Psoas muscle (tissue), 7 donors: ENCODE measurements at regions not wholly inside any gene's neighbourhood (a gene's known extent, or its start where the extent isn't known, plus 50 kb on each side); places are given as distances from the start of the nearest gene placed in this dataset.

ENCODE experiments used
- ATAC-seq, 4 donors: fragments of 200-7000 bp; cut with Tn5 transposase; one replicate each; pipeline ENCODE4 v1.9.1; 2020; ENCODE audit warnings: moderate library complexity in 3 of 4, mild to moderate bottlenecking in 2 of 4
- DNase-seq, 2 donors: peaks; one replicate each; pipeline ENCODE4 v3.0.0-alpha.2; 2020
- H3K27ac ChIP-seq: fragments of 200-600 bp; one replicate; pipeline ENCODE4 v1.8.0; 2022
- H3K27me3 ChIP-seq, 3 donors: fragments of 200-600 bp in 1 of 3; one replicate each; pipeline versions ENCODE4 v1.6.1 to v1.8.0; 2013 to 2022; ENCODE audit warnings: low read length in 2 of 3, mild to moderate bottlenecking in 2 of 3, moderate library complexity in 1 of 3; ENCODE audit not compliant: insufficient read depth in 3 of 3
- H3K36me3 ChIP-seq, 2 donors: fragments of 200-600 bp in 1 of 2; one replicate each; pipeline versions ENCODE4 v1.6.1 to v1.8.0; 2013 to 2022; ENCODE audit warnings: low read depth in 1 of 2, mild to moderate bottlenecking in 1 of 2, moderate library complexity in 1 of 2; ENCODE audit not compliant: insufficient read depth in 1 of 2
- H3K4me1 ChIP-seq: fragments of 200-600 bp; one replicate; pipeline ENCODE4 v1.8.0; 2022
- H3K4me3 ChIP-seq: fragments of 200-600 bp; one replicate; pipeline ENCODE4 v1.8.0; 2022; ENCODE audit warnings: mild to moderate bottlenecking
- H3K9me3 ChIP-seq: fragments of 200-600 bp; one replicate; pipeline ENCODE4 v1.8.0; 2022
- CTCF ChIP-seq: fragments of 200-600 bp; IDR thresholded peaks from one replicate; pipeline ENCODE4 v1.8.0; 2022; ENCODE audit warnings: antibody characterized with exemption
- WGBS, 3 donors: extraction: QIAGEN DNeasy Blood & Tissue Kit; methylation state at CpG; one replicate each; pipeline versions ENCODE4 v1.1.6 to v1.1.7; 2013; 5-methylcytosine and 5-hydroxymethylcytosine counted together
- intact Hi-C, 2 donors: fragments of 100-400 bp; cut with DNase I; formaldehyde crosslinking; loops; one replicate each; pipeline versions ENCODE4 v1.11.0 to v1.14.2; 2022
- donor health status: healthy with polysubstance abuse.
- donor health status: DM: no; HTN: no; CAD: no; lungs with moderate emphysema.
- donor health status: Bipolar disorder and iron deficiency.
- donor health status: healthy.
- donor health status: DM: yes; HTN: yes; CAD: no.
- donor health status: DM: no; HTN: no; CAD: no.
- donor health status: DM: yes; HTN: yes; CAD: no.

GRCh38 chr10:46236546-46236887, 50.3 kb upstream of the ANTXRL start:
- Histone ChIP-seq H3K36me3 (no peaks in the 10 kb centered on the region), H3K4me1 (no peaks in the 10 kb centered on the region), H3K9me3 (no peaks in the 10 kb centered on the region), H3K27me3 (peaks cover 0 to 1% (median 0%) of the 10 kb centered on the region in 3 donors), H3K27ac (no peak overlapping the region), H3K4me3 (no peak overlapping the region)
- no peak for TF ChIP-seq CTCF
- intact Hi-C loops, result no loop called here
- DNase-seq (no peak), ATAC-seq (no peak)
- 79 to 84% (median 83%) methylated on average over 2 of the region's 2 CpGs for WGBS, 3 donors

- ATAC-seq (no peak), DNase-seq (no peak)
- intact Hi-C loops, result no loop called here
- H3K27ac ChIP-seq, result no peak overlapping the region
- peaks cover 4% of the 10 kb centered on the region for H3K9me3 ChIP-seq
- no peaks in the 10 kb centered on the region for H3K36me3 ChIP-seq
- H3K27me3 ChIP-seq, result peaks cover 0 to 1% (median 0%) of the 10 kb centered on the region in 3 donors
- no peak for TF ChIP-seq CTCF
- no peaks in the 10 kb centered on the region for H3K4me1 ChIP-seq
- WGBS, 3 donors, result 88 to 99% (median 96%) methylated on average over 5 of the region's 5 CpGs
- no peak overlapping the region for H3K4me3 ChIP-seq
These were observed 49.7 kb upstream of the ANTXRL start for GRCh38 chr10:46236941-46237681.
